WTC11 (cell line): ENCODE measurements at regions not wholly inside any gene's neighbourhood (a gene's known extent, or its start where the extent isn't known, plus 50 kb on each side); places are given as distances from the start of the nearest gene placed in this dataset.

Experiments used
- ATAC-seq: fragments of 200-7000 bp; cut with Tn5 transposase; 2 replicates; pipeline ENCODE4 v1.10.0; 2021; ENCODE audit warnings: mild to moderate bottlenecking, moderate library complexity
- CTCF ChIA-PET: fragments of 300-600 bp; sonication (Branson Sonifier 250); formaldehyde crosslinking; loops from one replicate; lab custom pipeline; 2021; ENCODE audit warnings: antibody characterized with exemption; lab: Charles Lee
- POLR2A ChIA-PET: fragments of 350-600 bp; sonication (Branson Sonifier 250); formaldehyde crosslinking; loops from one replicate; lab custom pipeline; 2021; ENCODE audit warnings: antibody characterized with exemption; lab: Charles Lee
- DNase-seq: peaks from one replicate; pipeline ENCODE4 v3.0.0; 2021; ENCODE audit warnings: low spot score
- H3K27ac Mint-ChIP-seq: 2 replicates; pipeline ENCODE4 v1.8.0; 2021; ENCODE audit warnings: mixed read lengths
- H3K27me3 Mint-ChIP-seq: 2 replicates; pipeline ENCODE4 v1.8.0; 2021; ENCODE audit warnings: low read depth, mild to moderate bottlenecking, moderate library complexity, mixed read lengths
- H3K36me3 Mint-ChIP-seq: 2 replicates; pipeline ENCODE4 v1.8.0; 2021; ENCODE audit warnings: mixed read lengths
- H3K4me1 Mint-ChIP-seq: 2 replicates; pipeline ENCODE4 v1.8.0; 2022; ENCODE audit warnings: mixed read lengths
- H3K4me3 Mint-ChIP-seq: 2 replicates; pipeline ENCODE4 v1.8.0; 2021; ENCODE audit warnings: mild to moderate bottlenecking, moderate library complexity, mixed read lengths
- H3K9me3 Mint-ChIP-seq: 2 replicates; pipeline ENCODE4 v1.8.0; 2021; ENCODE audit warnings: mixed read lengths
- AFF4 ChIP-seq: sonication (generic); formaldehyde crosslinking; IDR thresholded peaks from 2 replicates; pipeline ENCODE4 v1.8.1; 2023; ENCODE audit warnings: mild to moderate bottlenecking, missing genetic modification reagents, borderline replicate concordance
- CREM ChIP-seq: sonication (generic); formaldehyde crosslinking; IDR thresholded peaks from 2 replicates; pipeline ENCODE4 v1.8.1; 2022; ENCODE audit warnings: mild to moderate bottlenecking, missing genetic modification reagents, moderate library complexity
- E2F4 ChIP-seq: sonication (generic); formaldehyde crosslinking; IDR thresholded peaks from 2 replicates; pipeline ENCODE4 v1.8.1; 2022; ENCODE audit warnings: low read depth, mild to moderate bottlenecking, moderate library complexity, missing genetic modification reagents, borderline replicate concordance
- EMX1 ChIP-seq: fragments of 250-450 bp; sonication (Bioruptor Pico); IDR thresholded peaks from 2 replicates; pipeline ENCODE4 v1.8.0; 2021; ENCODE audit warnings: mild to moderate bottlenecking
- FOXP1 ChIP-seq: sonication (generic); formaldehyde crosslinking; IDR thresholded peaks from 2 replicates; pipeline ENCODE4 v1.8.0; 2022; ENCODE audit warnings: missing genetic modification reagents, mild to moderate bottlenecking, moderate library complexity, borderline replicate concordance
- GABPB1 ChIP-seq: sonication (generic); formaldehyde crosslinking; IDR thresholded peaks from 2 replicates; pipeline ENCODE4 v1.8.1; 2023; ENCODE audit warnings: mild to moderate bottlenecking, missing genetic modification reagents
- GRHL2 ChIP-seq: fragments of 250-450 bp; sonication (Bioruptor Pico); IDR thresholded peaks from 2 replicates; pipeline ENCODE4 v1.8.0; 2022; ENCODE audit warnings: mild to moderate bottlenecking, moderate library complexity; ENCODE audit not compliant: insufficient replicate concordance, severe bottlenecking
- GTF2I ChIP-seq: fragments of 250-450 bp; sonication (Bioruptor Pico); conservative IDR thresholded peaks from 2 replicates; pipeline ENCODE4 v1.4.0; 2021; ENCODE audit warnings: mild to moderate bottlenecking
- KAT7 ChIP-seq: sonication (generic); formaldehyde crosslinking; IDR thresholded peaks from 2 replicates; pipeline ENCODE4 v1.8.1; 2023; ENCODE audit warnings: missing genetic modification reagents, mild to moderate bottlenecking, borderline replicate concordance
- MYBL2 ChIP-seq: sonication (generic); formaldehyde crosslinking; IDR thresholded peaks from 2 replicates; pipeline ENCODE4 v1.8.1; 2023; ENCODE audit warnings: mild to moderate bottlenecking, moderate library complexity, missing genetic modification reagents
- NFATC4 ChIP-seq: fragments of 250-450 bp; sonication (Bioruptor Pico); IDR thresholded peaks from 2 replicates; pipeline ENCODE4 v1.9.0; 2021; ENCODE audit warnings: mild to moderate bottlenecking
- PREB ChIP-seq: sonication (generic); formaldehyde crosslinking; IDR thresholded peaks from 2 replicates; pipeline ENCODE4 v1.8.1; 2022; ENCODE audit warnings: mild to moderate bottlenecking, missing genetic modification reagents, moderate library complexity, borderline replicate concordance
- RELA ChIP-seq: sonication (generic); formaldehyde crosslinking; IDR thresholded peaks from 2 replicates; pipeline ENCODE4 v1.8.1; 2022; ENCODE audit warnings: missing genetic modification reagents, mild to moderate bottlenecking, borderline replicate concordance
- ZBTB43 ChIP-seq: sonication (generic); formaldehyde crosslinking; IDR thresholded peaks from 2 replicates; pipeline ENCODE4 v1.8.1; 2023; ENCODE audit warnings: mild to moderate bottlenecking, missing genetic modification reagents
- ZNF512 ChIP-seq: sonication (generic); formaldehyde crosslinking; IDR thresholded peaks from 2 replicates; pipeline ENCODE4 v1.8.1; 2022; ENCODE audit warnings: missing genetic modification reagents, borderline replicate concordance
- ZNF671 ChIP-seq: fragments of 250-450 bp; sonication (Bioruptor Pico); IDR thresholded peaks from 2 replicates; pipeline ENCODE4 v1.8.0; 2021; ENCODE audit warnings: mild to moderate bottlenecking
- TF ChIP-seq, protein P1 (sequence below): sonication (generic); formaldehyde crosslinking; IDR thresholded peaks from 2 replicates; pipeline ENCODE4 v1.8.1; 2023; ENCODE audit warnings: mild to moderate bottlenecking, missing genetic modification reagents, moderate library complexity
- TF ChIP-seq, protein P2 (sequence below): sonication (generic); formaldehyde crosslinking; IDR thresholded peaks from 2 replicates; pipeline ENCODE4 v1.8.0; 2023; ENCODE audit warnings: missing genetic modification reagents
- TF ChIP-seq, protein P3 (sequence below): fragments of 250-450 bp; sonication (Bioruptor Pico); IDR thresholded peaks from 2 replicates; pipeline ENCODE4 v1.8.0; 2021; ENCODE audit warnings: mild to moderate bottlenecking
- TF ChIP-seq, protein P4 (sequence below): sonication (generic); formaldehyde crosslinking; IDR thresholded peaks from 2 replicates; pipeline ENCODE4 v1.8.0; 2022; ENCODE audit warnings: mild to moderate bottlenecking, missing genetic modification reagents

DNA sequence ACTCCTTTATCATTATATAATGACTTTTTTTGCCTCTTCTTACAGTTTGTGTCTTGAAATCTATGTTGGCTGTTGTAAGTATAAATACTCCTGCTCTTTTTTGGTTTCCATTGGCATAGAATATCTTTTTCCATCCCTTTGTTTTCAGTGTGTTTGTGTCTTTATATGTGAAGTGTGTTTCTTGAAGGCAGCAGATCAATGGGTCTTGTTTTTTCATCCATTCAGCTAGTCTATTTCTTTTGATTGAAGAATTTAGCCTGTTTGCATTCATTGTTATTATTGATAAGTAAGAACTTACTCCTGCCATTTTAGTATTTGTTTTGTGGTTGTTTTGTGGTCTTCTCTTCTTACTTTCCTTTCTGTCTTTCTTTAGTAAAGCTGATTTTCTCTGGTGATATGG, 322.8 kb downstream of the PLA2G4A start:
- no peak overlapping the region for H3K4me3 Mint-ChIP-seq
- POLR2A ChIA-PET, result no interaction called here
- DNase-seq (no peak), ATAC-seq (no peak)
- CTCF ChIA-PET, result no interaction called here
- no peaks in the 10 kb centered on the region for H3K27me3 Mint-ChIP-seq
- H3K36me3 Mint-ChIP-seq, result peaks cover 15% of the 10 kb centered on the region
- TF ChIP-seq ZNF671 (CRISPR knock-in tag) (no peak), GABPB1 (CRISPR knock-in tag) (no peak), KAT7 (CRISPR knock-in tag) (no peak), AFF4 (no peak), E2F4 (CRISPR knock-in tag) (no peak), ZNF512 (CRISPR knock-in tag) (no peak), GRHL2 (CRISPR knock-in tag) (no peak), GTF2I (CRISPR knock-in tag) (no peak), RELA (CRISPR knock-in tag) (no peak), FOXP1 (no peak), NFATC4 (CRISPR knock-in tag) (no peak), ZBTB43 (no peak), CREM (CRISPR knock-in tag) (no peak), EMX1 (CRISPR knock-in tag) (no peak), PREB (CRISPR knock-in tag) (no peak), MYBL2 (CRISPR knock-in tag) (no peak)
- TF ChIP-seq, protein P1, sequence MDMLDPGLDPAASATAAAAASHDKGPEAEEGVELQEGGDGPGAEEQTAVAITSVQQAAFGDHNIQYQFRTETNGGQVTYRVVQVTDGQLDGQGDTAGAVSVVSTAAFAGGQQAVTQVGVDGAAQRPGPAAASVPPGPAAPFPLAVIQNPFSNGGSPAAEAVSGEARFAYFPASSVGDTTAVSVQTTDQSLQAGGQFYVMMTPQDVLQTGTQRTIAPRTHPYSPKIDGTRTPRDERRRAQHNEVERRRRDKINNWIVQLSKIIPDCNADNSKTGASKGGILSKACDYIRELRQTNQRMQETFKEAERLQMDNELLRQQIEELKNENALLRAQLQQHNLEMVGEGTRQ (CRISPR knock-in tag), result no peak
- TF ChIP-seq, protein P2, sequence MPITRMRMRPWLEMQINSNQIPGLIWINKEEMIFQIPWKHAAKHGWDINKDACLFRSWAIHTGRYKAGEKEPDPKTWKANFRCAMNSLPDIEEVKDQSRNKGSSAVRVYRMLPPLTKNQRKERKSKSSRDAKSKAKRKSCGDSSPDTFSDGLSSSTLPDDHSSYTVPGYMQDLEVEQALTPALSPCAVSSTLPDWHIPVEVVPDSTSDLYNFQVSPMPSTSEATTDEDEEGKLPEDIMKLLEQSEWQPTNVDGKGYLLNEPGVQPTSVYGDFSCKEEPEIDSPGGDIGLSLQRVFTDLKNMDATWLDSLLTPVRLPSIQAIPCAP (CRISPR knock-in tag), result no peak
- TF ChIP-seq, protein P3, sequence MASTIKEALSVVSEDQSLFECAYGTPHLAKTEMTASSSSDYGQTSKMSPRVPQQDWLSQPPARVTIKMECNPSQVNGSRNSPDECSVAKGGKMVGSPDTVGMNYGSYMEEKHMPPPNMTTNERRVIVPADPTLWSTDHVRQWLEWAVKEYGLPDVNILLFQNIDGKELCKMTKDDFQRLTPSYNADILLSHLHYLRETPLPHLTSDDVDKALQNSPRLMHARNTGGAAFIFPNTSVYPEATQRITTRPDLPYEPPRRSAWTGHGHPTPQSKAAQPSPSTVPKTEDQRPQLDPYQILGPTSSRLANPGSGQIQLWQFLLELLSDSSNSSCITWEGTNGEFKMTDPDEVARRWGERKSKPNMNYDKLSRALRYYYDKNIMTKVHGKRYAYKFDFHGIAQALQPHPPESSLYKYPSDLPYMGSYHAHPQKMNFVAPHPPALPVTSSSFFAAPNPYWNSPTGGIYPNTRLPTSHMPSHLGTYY (CRISPR knock-in tag), result no peak
- TF ChIP-seq, protein P4, sequence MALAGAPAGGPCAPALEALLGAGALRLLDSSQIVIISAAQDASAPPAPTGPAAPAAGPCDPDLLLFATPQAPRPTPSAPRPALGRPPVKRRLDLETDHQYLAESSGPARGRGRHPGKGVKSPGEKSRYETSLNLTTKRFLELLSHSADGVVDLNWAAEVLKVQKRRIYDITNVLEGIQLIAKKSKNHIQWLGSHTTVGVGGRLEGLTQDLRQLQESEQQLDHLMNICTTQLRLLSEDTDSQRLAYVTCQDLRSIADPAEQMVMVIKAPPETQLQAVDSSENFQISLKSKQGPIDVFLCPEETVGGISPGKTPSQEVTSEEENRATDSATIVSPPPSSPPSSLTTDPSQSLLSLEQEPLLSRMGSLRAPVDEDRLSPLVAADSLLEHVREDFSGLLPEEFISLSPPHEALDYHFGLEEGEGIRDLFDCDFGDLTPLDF, result no peak
- H3K9me3 Mint-ChIP-seq, result peaks cover 46% of the 10 kb centered on the region
- no peaks in the 10 kb centered on the region for H3K4me1 Mint-ChIP-seq
- H3K27ac Mint-ChIP-seq, result no peak overlapping the region
